Loucy (cell line): ENCODE measurements at regions not wholly inside any gene's neighbourhood (a gene's known extent, or its start where the extent isn't known, plus 50 kb on each side); places are given as distances from the start of the nearest gene placed in this dataset.

Source experiments
- H2AFZ ChIP-seq: fragments of 200-600 bp; sonication (generic); 2 replicates; pipeline ENCODE4 v1.6.0; 2016; ENCODE audit warnings: antibody characterized with exemption, mild to moderate bottlenecking, low read length, moderate library complexity
- H3F3A ChIP-seq: fragments of 200-600 bp; 2 replicates; pipeline ENCODE4 v1.6.0; 2016; ENCODE audit warnings: antibody characterized with exemption, low read depth, mild to moderate bottlenecking
- H3K27me3 ChIP-seq: fragments of 200-600 bp; sonication (generic); 2 replicates; pipeline ENCODE4 v1.6.1; 2014; ENCODE audit warnings: low read length, mild to moderate bottlenecking; ENCODE audit not compliant: insufficient read depth, poor library complexity, severe bottlenecking
- H3K36me3 ChIP-seq: fragments of 200-600 bp; sonication (generic); 2 replicates; pipeline ENCODE4 v1.6.1; 2016; ENCODE audit warnings: low read length; ENCODE audit not compliant: insufficient read depth
- H3K4me1 ChIP-seq: fragments of 200-600 bp; sonication (generic); 2 replicates; pipeline ENCODE4 v1.5.1; 2014; ENCODE audit warnings: low read length, mild to moderate bottlenecking; ENCODE audit not compliant: insufficient read depth, poor library complexity, severe bottlenecking
- H3K4me2 ChIP-seq: fragments of 200-600 bp; sonication (generic); 2 replicates; pipeline ENCODE4 v1.6.0; 2014; ENCODE audit warnings: antibody characterized with exemption, low read length, low read depth, mild to moderate bottlenecking; ENCODE audit not compliant: poor library complexity, severe bottlenecking
- H3K4me3 ChIP-seq: fragments of 200-600 bp; sonication (generic); 2 replicates; pipeline ENCODE4 v1.5.1; 2014; ENCODE audit warnings: low read length, mild to moderate bottlenecking, mixed read lengths; ENCODE audit not compliant: poor library complexity, severe bottlenecking
- H3K79me2 ChIP-seq: fragments of 200-600 bp; sonication (generic); 2 replicates; pipeline ENCODE4 v1.6.1; 2014; ENCODE audit warnings: low read length; ENCODE audit not compliant: insufficient read depth
- H3K9ac ChIP-seq: fragments of 200-600 bp; sonication (generic); 2 replicates; pipeline ENCODE4 v1.6.0; 2014; ENCODE audit warnings: mild to moderate bottlenecking, low read depth, low read length, moderate library complexity; ENCODE audit not compliant: poor library complexity, severe bottlenecking
- H3K9me2 ChIP-seq: fragments of 200-600 bp; sonication (generic); replicated peaks from 2 replicates; pipeline ENCODE4 v1.6.1; 2016; ENCODE audit warnings: low read depth, low read length, mixed read lengths
- H3K9me3 ChIP-seq: fragments of 200-600 bp; sonication (generic); 2 replicates; pipeline ENCODE4 v1.6.1; 2014; ENCODE audit warnings: mild to moderate bottlenecking, antibody characterized with exemption, low read length, low read depth; ENCODE audit not compliant: insufficient read depth
- H4K20me1 ChIP-seq: fragments of 200-600 bp; sonication (generic); 2 replicates; pipeline ENCODE4 v1.6.0; 2014; ENCODE audit warnings: antibody characterized with exemption, low read length, mild to moderate bottlenecking; ENCODE audit not compliant: insufficient read depth, poor library complexity, severe bottlenecking
- EZH2phosphoT487 ChIP-seq: fragments of 200-600 bp; IDR thresholded peaks from 2 replicates; pipeline ENCODE4 v1.6.1; 2018; ENCODE audit warnings: antibody characterized with exemption, mild to moderate bottlenecking, moderate library complexity, borderline replicate concordance
- TF ChIP-seq, protein P1 (sequence below): fragments of 200-600 bp; sonication (generic); conservative IDR thresholded peaks from 2 replicates; pipeline ENCODE4 v1.5.1; 2014; ENCODE audit warnings: mild to moderate bottlenecking, antibody characterized with exemption, low read length

DNA sequence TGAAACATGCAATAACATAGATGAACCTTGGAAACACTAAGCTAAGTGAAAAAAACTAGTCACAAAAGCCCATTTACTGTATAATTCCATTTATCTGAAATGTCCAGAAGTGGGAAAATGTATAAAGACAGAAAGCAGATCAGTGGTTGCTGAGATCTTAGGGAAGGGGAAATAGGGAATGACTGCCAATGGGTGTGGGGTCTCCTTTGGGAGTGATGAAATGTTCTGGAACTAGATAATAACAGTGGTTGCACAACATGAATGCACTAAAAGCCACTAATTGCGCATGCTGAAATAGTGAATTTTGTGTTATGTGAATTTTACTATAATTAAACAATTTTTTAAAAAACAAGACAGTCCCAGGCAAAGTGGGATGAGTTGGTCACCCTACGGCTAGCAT lies 472.8 kb downstream of the CCDC171 start:
- no peaks in the 10 kb centered on the region for H3K36me3 ChIP-seq
- TF ChIP-seq EZH2phosphoT487: no peak
- TF ChIP-seq, protein P1, sequence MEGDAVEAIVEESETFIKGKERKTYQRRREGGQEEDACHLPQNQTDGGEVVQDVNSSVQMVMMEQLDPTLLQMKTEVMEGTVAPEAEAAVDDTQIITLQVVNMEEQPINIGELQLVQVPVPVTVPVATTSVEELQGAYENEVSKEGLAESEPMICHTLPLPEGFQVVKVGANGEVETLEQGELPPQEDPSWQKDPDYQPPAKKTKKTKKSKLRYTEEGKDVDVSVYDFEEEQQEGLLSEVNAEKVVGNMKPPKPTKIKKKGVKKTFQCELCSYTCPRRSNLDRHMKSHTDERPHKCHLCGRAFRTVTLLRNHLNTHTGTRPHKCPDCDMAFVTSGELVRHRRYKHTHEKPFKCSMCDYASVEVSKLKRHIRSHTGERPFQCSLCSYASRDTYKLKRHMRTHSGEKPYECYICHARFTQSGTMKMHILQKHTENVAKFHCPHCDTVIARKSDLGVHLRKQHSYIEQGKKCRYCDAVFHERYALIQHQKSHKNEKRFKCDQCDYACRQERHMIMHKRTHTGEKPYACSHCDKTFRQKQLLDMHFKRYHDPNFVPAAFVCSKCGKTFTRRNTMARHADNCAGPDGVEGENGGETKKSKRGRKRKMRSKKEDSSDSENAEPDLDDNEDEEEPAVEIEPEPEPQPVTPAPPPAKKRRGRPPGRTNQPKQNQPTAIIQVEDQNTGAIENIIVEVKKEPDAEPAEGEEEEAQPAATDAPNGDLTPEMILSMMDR: no peak

GRCh38 chr9:16026886-16027285 lies 474.0 kb downstream of the CCDC171 start:
- no peaks in the 10 kb centered on the region for H3K36me3 ChIP-seq
- H3K9ac ChIP-seq: no peak overlapping the region
- H3F3A ChIP-seq: peaks cover 3% of the 10 kb centered on the region
- H3K4me3 ChIP-seq: no peak overlapping the region
- no peaks in the 10 kb centered on the region for H4K20me1 ChIP-seq
- no peak for TF ChIP-seq EZH2phosphoT487
- TF ChIP-seq, protein P1: no peak
- no peaks in the 10 kb centered on the region for H3K27me3 ChIP-seq
- no peaks in the 10 kb centered on the region for H3K79me2 ChIP-seq
- no peaks in the 10 kb centered on the region for H3K9me2 ChIP-seq
- no peak overlapping the region for H3K4me2 ChIP-seq
- H3K4me1 ChIP-seq: peaks cover 36% of the 10 kb centered on the region
- H2AFZ ChIP-seq: no peak overlapping the region
- no peaks in the 10 kb centered on the region for H3K9me3 ChIP-seq

More for the DNA sequence above, 472.8 kb downstream of the CCDC171 start:
- H3K4me1 ChIP-seq: peaks cover 24% of the 10 kb centered on the region
- no peak overlapping the region for H3K4me3 ChIP-seq
- H3F3A ChIP-seq: peaks cover 3% of the 10 kb centered on the region
- H3K27me3 ChIP-seq: no peaks in the 10 kb centered on the region
- no peak overlapping the region for H3K4me2 ChIP-seq
- no peaks in the 10 kb centered on the region for H4K20me1 ChIP-seq
- no peak overlapping the region for H3K9ac ChIP-seq
- H3K9me2 ChIP-seq: no peaks in the 10 kb centered on the region
- H2AFZ ChIP-seq: no peak overlapping the region
- H3K9me3 ChIP-seq: no peaks in the 10 kb centered on the region
- no peaks in the 10 kb centered on the region for H3K79me2 ChIP-seq

GRCh38 chr9:16028548-16028947 lies 475.7 kb downstream of the CCDC171 start:
- no peak overlapping the region for H2AFZ ChIP-seq
- no peaks in the 10 kb centered on the region for H4K20me1 ChIP-seq
- TF ChIP-seq, protein P1: 0 out of 2 replicates have a peak, but pooled peaks have one; percentile 8
- TF ChIP-seq EZH2phosphoT487: no peak
- H3K9me2 ChIP-seq: no peaks in the 10 kb centered on the region
- no peaks in the 10 kb centered on the region for H3K79me2 ChIP-seq
- H3K9me3 ChIP-seq: no peaks in the 10 kb centered on the region
- H3K4me3 ChIP-seq: no peak overlapping the region
- H3F3A ChIP-seq: peaks cover 3% of the 10 kb centered on the region
- H3K27me3 ChIP-seq: no peaks in the 10 kb centered on the region
- H3K9ac ChIP-seq: no peak overlapping the region
- no peak overlapping the region for H3K4me2 ChIP-seq
- H3K4me1 ChIP-seq: peaks cover 40% of the 10 kb centered on the region
- no peaks in the 10 kb centered on the region for H3K36me3 ChIP-seq
